T-helper 1 cell treated with Interleukin-12 subunit alpha and Interleukin-12 subunit beta and Interleukin-4 antibody, amounts not matched to agents 30 μg/mL and 1 μg/mL, for 36 hours (primary cell): ENCODE measurements at regions not wholly inside any gene's neighbourhood (a gene's known extent, or its start where the extent isn't known, plus 50 kb on each side); places are given as distances from the start of the nearest gene placed in this dataset.

Experiments
- H3K27ac Mint-ChIP-seq: one replicate; pipeline ENCODE4 v1.8.0; 2021; ENCODE audit warnings: mild to moderate bottlenecking, mixed read lengths
- H3K27me3 Mint-ChIP-seq: one replicate; pipeline ENCODE4 v1.8.0; 2021; ENCODE audit warnings: low read depth, mixed read lengths
- H3K36me3 Mint-ChIP-seq: one replicate; pipeline ENCODE4 v1.8.0; 2021; ENCODE audit warnings: low read depth, mixed read lengths
- H3K4me1 Mint-ChIP-seq: one replicate; pipeline ENCODE4 v1.8.0; 2021; ENCODE audit warnings: low read depth, mixed read lengths
- H3K4me3 Mint-ChIP-seq: one replicate; pipeline ENCODE4 v1.8.0; 2021; ENCODE audit warnings: mild to moderate bottlenecking, moderate library complexity, mixed read lengths
- H3K9me3 Mint-ChIP-seq: one replicate; pipeline ENCODE4 v1.8.0; 2021; ENCODE audit warnings: mixed read lengths

DNA sequence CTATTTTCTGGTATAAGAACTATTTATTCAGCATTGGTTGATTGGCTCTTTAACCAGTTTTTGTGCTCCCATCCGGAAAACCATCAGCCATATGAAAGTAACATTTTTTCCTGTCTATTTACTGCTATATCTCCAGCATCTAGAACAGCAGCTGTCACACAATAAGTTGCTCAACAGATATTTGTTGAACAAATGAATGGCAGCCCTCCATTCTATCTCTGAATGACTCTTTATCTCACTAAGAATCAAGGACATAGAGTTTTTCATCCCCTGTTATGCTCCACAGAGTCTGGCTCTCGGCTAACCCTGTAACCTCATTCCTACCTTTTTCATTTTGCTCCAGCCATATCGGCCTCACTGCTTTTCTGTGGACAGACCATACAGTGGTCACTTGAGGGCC is 145.5 kb downstream of the SLITRK6 start:
- H3K9me3 Mint-ChIP-seq, result no peaks in the 10 kb centered on the region
- no peak overlapping the region for H3K27ac Mint-ChIP-seq
- H3K27me3 Mint-ChIP-seq, result no peaks in the 10 kb centered on the region
- no peak overlapping the region for H3K4me3 Mint-ChIP-seq
- no peaks in the 10 kb centered on the region for H3K4me1 Mint-ChIP-seq
- no peaks in the 10 kb centered on the region for H3K36me3 Mint-ChIP-seq

DNA sequence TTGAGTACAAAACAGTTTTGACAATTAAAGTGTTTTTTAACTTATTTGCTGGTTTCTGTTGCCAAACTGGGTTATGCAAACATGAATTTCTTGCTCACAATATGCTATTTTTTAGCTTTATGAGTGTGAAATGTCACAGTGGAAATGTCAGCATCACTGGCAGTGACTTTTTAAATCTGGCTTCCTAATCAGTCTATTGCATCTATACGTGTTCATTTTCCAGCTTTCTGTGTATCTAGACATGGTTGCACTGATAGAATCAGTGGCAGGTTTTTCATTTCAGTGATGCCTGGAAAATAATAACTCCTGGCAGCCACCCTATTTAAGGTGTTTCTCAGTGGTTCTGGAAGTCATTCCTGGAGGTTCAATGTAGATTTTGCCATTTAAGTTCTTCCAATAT is 146.7 kb downstream of the SLITRK6 start:
- no peak overlapping the region for H3K27ac Mint-ChIP-seq
- no peaks in the 10 kb centered on the region for H3K9me3 Mint-ChIP-seq
- H3K4me1 Mint-ChIP-seq, result no peaks in the 10 kb centered on the region
- no peak overlapping the region for H3K4me3 Mint-ChIP-seq
- no peaks in the 10 kb centered on the region for H3K27me3 Mint-ChIP-seq
- no peaks in the 10 kb centered on the region for H3K36me3 Mint-ChIP-seq

DNA sequence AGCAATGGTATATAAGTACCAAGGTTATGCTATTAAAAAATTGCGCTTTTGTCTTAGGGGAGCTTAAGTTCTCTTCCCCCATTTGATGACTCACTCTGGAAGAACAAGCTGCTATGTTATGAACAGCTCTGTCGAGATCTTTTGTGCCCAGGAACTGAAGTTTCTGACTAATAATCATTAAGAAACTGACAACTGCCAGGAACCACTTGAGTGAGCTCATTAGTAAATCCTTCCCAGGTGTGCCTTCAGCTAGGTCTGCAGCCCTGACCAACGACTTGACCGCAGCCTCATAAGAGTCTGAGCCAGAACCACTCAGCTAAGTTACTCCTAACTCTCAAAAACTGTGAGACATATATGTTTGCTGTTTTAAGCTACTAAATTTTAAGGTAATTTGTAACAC is 147.8 kb downstream of the SLITRK6 start:
- Mint-ChIP-seq H3K4me1 (no peaks in the 10 kb centered on the region), H3K27me3 (no peaks in the 10 kb centered on the region), H3K36me3 (no peaks in the 10 kb centered on the region), H3K9me3 (no peaks in the 10 kb centered on the region), H3K4me3 (no peak overlapping the region), H3K27ac (no peak overlapping the region)

DNA sequence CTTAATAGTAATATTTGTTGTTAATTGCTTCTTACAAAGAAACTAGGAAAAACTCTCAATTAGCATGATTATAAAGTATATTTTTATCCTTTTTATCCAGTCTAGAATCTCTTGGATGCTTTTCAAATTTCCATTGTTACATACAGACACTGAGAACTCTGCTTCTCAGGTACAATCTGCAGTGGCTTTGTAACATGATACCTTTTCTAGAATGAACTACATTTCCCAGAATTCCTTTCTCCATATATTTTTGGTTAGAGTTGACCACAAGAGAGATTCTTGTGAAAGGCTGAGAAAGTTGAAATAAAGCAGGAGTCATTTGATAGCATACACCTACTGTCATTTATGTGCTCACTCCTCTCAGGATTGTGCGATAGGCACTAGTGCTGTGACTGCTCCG is 148.6 kb downstream of the SLITRK6 start:
- Mint-ChIP-seq H3K4me3 (no peak overlapping the region), H3K27ac (no peak overlapping the region), H3K4me1 (no peaks in the 10 kb centered on the region), H3K27me3 (no peaks in the 10 kb centered on the region), H3K36me3 (no peaks in the 10 kb centered on the region), H3K9me3 (no peaks in the 10 kb centered on the region)

GRCh38 chr13:85640727-85641126 is 158.5 kb downstream of the SLITRK6 start:
- Mint-ChIP-seq H3K36me3 (no peaks in the 10 kb centered on the region), H3K27me3 (no peaks in the 10 kb centered on the region), H3K4me1 (no peaks in the 10 kb centered on the region), H3K27ac (no peak overlapping the region), H3K9me3 (no peaks in the 10 kb centered on the region), H3K4me3 (no peak overlapping the region)

DNA sequence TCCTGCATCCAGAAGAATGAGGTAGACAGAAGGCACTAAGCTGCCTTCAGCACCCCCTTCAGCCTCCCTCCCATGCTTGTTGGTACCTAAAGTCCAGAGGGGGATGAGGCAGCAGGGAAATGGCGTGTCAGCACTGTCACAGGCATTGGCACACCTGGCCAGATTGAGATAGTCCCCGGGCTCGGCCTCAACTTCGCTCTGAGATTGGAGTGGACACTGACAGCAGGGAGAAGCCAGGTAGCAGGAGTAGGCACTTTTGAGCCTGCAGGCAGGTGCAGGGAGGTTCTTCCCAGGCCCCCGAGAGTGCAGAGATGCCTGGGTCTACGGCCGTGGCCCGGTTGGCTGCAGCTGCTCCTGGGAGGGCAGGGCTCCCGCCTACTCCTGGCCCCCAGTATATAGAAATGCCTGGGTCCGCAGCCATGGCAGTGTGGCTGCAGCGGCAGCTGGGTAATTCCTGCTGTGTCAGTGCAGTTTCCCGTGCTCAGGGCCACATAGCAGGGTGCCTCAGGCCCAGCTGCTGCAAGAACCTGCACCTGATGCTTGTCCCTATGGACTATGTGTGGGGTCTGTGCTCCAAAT is 160.3 kb downstream of the SLITRK6 start:
- no peaks in the 10 kb centered on the region for H3K27me3 Mint-ChIP-seq
- H3K4me1 Mint-ChIP-seq, result no peaks in the 10 kb centered on the region
- no peak overlapping the region for H3K27ac Mint-ChIP-seq
- no peaks in the 10 kb centered on the region for H3K9me3 Mint-ChIP-seq
- H3K36me3 Mint-ChIP-seq, result no peaks in the 10 kb centered on the region
- H3K4me3 Mint-ChIP-seq, result no peak overlapping the region

- H3K36me3 Mint-ChIP-seq, result no peaks in the 10 kb centered on the region
- no peak overlapping the region for H3K4me3 Mint-ChIP-seq
- no peaks in the 10 kb centered on the region for H3K4me1 Mint-ChIP-seq
- no peaks in the 10 kb centered on the region for H3K27me3 Mint-ChIP-seq
- no peaks in the 10 kb centered on the region for H3K9me3 Mint-ChIP-seq
- no peak overlapping the region for H3K27ac Mint-ChIP-seq
These were observed 161.0 kb downstream of the SLITRK6 start for GRCh38 chr13:85638265-85638664.

- Mint-ChIP-seq H3K27ac (no peak overlapping the region), H3K4me1 (no peaks in the 10 kb centered on the region), H3K9me3 (no peaks in the 10 kb centered on the region), H3K36me3 (no peaks in the 10 kb centered on the region), H3K4me3 (no peak overlapping the region), H3K27me3 (no peaks in the 10 kb centered on the region)
These were observed 166.6 kb downstream of the SLITRK6 start for GRCh38 chr13:85632526-85633195.

GRCh38 chr13:85631801-85632200 is 167.4 kb downstream of the SLITRK6 start:
- Mint-ChIP-seq H3K9me3 (no peaks in the 10 kb centered on the region), H3K4me1 (no peaks in the 10 kb centered on the region), H3K27me3 (no peaks in the 10 kb centered on the region), H3K4me3 (no peak overlapping the region), H3K27ac (no peak overlapping the region), H3K36me3 (no peaks in the 10 kb centered on the region)

DNA sequence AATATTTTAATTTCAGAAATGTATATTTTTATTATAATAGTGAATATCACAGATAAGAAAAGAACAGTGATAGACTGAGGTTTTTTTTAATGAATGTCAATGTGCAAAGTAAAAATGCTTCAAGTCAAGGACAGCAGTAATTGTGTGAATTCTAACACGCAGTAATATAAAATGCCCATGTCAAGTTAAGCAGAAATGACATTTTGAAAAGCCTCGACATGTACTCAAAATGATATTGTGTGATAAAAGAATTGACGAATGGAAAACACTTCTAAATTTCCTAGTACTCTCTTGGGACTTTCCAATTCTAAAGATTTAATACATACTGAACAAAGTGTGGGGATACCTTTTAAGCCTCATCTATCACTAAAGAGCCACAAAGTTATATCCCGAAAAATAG is 172.6 kb downstream of the SLITRK6 start:
- no peaks in the 10 kb centered on the region for H3K9me3 Mint-ChIP-seq
- H3K27ac Mint-ChIP-seq, result no peak overlapping the region
- no peaks in the 10 kb centered on the region for H3K36me3 Mint-ChIP-seq
- H3K27me3 Mint-ChIP-seq, result no peaks in the 10 kb centered on the region
- no peak overlapping the region for H3K4me3 Mint-ChIP-seq
- H3K4me1 Mint-ChIP-seq, result no peaks in the 10 kb centered on the region

- peaks cover 5% of the 10 kb centered on the region for H3K9me3 Mint-ChIP-seq
- H3K4me3 Mint-ChIP-seq, result no peak overlapping the region
- H3K27ac Mint-ChIP-seq, result no peak overlapping the region
- no peaks in the 10 kb centered on the region for H3K27me3 Mint-ChIP-seq
- no peaks in the 10 kb centered on the region for H3K4me1 Mint-ChIP-seq
- no peaks in the 10 kb centered on the region for H3K36me3 Mint-ChIP-seq
These were observed 179.9 kb downstream of the SLITRK6 start for GRCh38 chr13:85619321-85619720.

DNA sequence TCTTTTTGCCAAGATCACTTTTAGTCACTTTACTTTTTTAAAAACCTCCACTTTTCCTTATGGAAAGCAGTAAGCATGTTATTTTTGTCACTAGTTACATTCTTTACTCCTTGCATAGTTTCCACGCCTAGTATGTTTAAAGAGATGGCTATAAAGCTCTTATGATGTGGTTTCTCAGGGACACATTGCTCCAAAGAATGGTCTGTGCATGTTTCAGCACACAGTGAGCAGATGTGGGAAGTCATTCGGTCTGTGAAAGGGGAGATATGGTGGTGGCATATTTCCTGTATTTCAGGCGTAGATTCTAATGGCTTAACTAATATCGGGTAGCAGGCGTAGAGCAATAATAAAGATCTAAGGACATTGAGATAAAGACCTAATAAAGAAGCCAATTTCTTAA is 180.7 kb downstream of the SLITRK6 start:
- H3K4me1 Mint-ChIP-seq, result no peaks in the 10 kb centered on the region
- peaks cover 5% of the 10 kb centered on the region for H3K9me3 Mint-ChIP-seq
- H3K27me3 Mint-ChIP-seq, result no peaks in the 10 kb centered on the region
- H3K27ac Mint-ChIP-seq, result no peak overlapping the region
- no peak overlapping the region for H3K4me3 Mint-ChIP-seq
- no peaks in the 10 kb centered on the region for H3K36me3 Mint-ChIP-seq

GRCh38 chr13:85616275-85616674 is 182.9 kb downstream of the SLITRK6 start:
- no peak overlapping the region for H3K27ac Mint-ChIP-seq
- H3K27me3 Mint-ChIP-seq, result no peaks in the 10 kb centered on the region
- peaks cover 5% of the 10 kb centered on the region for H3K9me3 Mint-ChIP-seq
- H3K36me3 Mint-ChIP-seq, result no peaks in the 10 kb centered on the region
- no peaks in the 10 kb centered on the region for H3K4me1 Mint-ChIP-seq
- H3K4me3 Mint-ChIP-seq, result no peak overlapping the region

- Mint-ChIP-seq H3K9me3 (peaks cover 5% of the 10 kb centered on the region), H3K27me3 (no peaks in the 10 kb centered on the region), H3K36me3 (no peaks in the 10 kb centered on the region), H3K4me1 (no peaks in the 10 kb centered on the region), H3K4me3 (no peak overlapping the region), H3K27ac (no peak overlapping the region)
These were observed 184.2 kb downstream of the SLITRK6 start for GRCh38 chr13:85615031-85615430.

GRCh38 chr13:85610024-85610423 is 189.2 kb downstream of the SLITRK6 start:
- Mint-ChIP-seq H3K9me3 (no peaks in the 10 kb centered on the region), H3K27me3 (no peaks in the 10 kb centered on the region), H3K36me3 (no peaks in the 10 kb centered on the region), H3K27ac (no peak overlapping the region), H3K4me1 (no peaks in the 10 kb centered on the region), H3K4me3 (no peak overlapping the region)
